Mesendoderm (in vitro differentiated cells): ENCODE measurements at regions not wholly inside any gene's neighbourhood (a gene's known extent, or its start where the extent isn't known, plus 50 kb on each side); places are given as distances from the start of the nearest gene placed in this dataset.

Experiments used
- DNase-seq: peaks from one replicate; pipeline ENCODE4 v3.0.0; 2013
- H2AK5ac ChIP-seq: 2 replicates; pipeline ENCODE4 v1.6.1; 2013; ENCODE audit warnings: low read length, inconsistent platforms
- H2BK120ac ChIP-seq: 2 replicates; pipeline ENCODE4 v1.6.1; 2013; ENCODE audit warnings: low read depth, mild to moderate bottlenecking, low read length, moderate library complexity, mixed read lengths
- H2BK15ac ChIP-seq: replicated peaks from 2 replicates; pipeline ENCODE4 v1.6.1; 2013; ENCODE audit warnings: low read depth, mild to moderate bottlenecking, moderate library complexity
- H2BK5ac ChIP-seq: 2 replicates; pipeline ENCODE4 v1.6.1; 2013; ENCODE audit warnings: low read length, inconsistent platforms
- H3K18ac ChIP-seq: 2 replicates; pipeline ENCODE4 v1.6.1; 2013; ENCODE audit warnings: mild to moderate bottlenecking, low read length, mixed read lengths
- H3K23ac ChIP-seq: one replicate; pipeline ENCODE4 v1.6.1; 2013; ENCODE audit warnings: low read length
- H3K27ac ChIP-seq: 2 replicates; pipeline ENCODE4 v1.5.1; 2013; ENCODE audit warnings: low read depth, mild to moderate bottlenecking, inconsistent platforms, low read length, moderate library complexity
- H3K27me3 ChIP-seq: 2 replicates; pipeline ENCODE4 v1.6.1; 2013; ENCODE audit warnings: low read length, control low read depth, mild to moderate bottlenecking, inconsistent platforms; ENCODE audit not compliant: insufficient read depth, poor library complexity
- H3K36me3 ChIP-seq: 2 replicates; pipeline ENCODE4 v1.6.1; 2013; ENCODE audit warnings: low read length, inconsistent platforms; ENCODE audit not compliant: control insufficient read depth, insufficient read depth
- H3K4ac ChIP-seq: one replicate; pipeline ENCODE4 v1.6.1; 2013; ENCODE audit warnings: low read depth, mild to moderate bottlenecking, low read length, moderate library complexity
- H3K4me1 ChIP-seq: 2 replicates; pipeline ENCODE4 v1.6.1; 2013; ENCODE audit warnings: low read depth, low read length, inconsistent platforms; ENCODE audit not compliant: control insufficient read depth
- H3K4me2 ChIP-seq: 2 replicates; pipeline ENCODE4 v1.6.1; 2013; ENCODE audit warnings: low read length
- H3K4me3 ChIP-seq: 2 replicates; pipeline ENCODE4 v1.5.1; 2013; ENCODE audit warnings: mild to moderate bottlenecking, low read length
- H3K56ac ChIP-seq: one replicate; pipeline ENCODE4 v1.6.1; 2013; ENCODE audit warnings: low read length
- H3K79me1 ChIP-seq: 2 replicates; pipeline ENCODE4 v1.6.1; 2013; ENCODE audit warnings: low read length, inconsistent platforms
- H3K79me2 ChIP-seq: 2 replicates; pipeline ENCODE4 v1.6.1; 2013; ENCODE audit warnings: mild to moderate bottlenecking, low read length; ENCODE audit not compliant: control insufficient read depth, insufficient read depth
- H3K9ac ChIP-seq: 2 replicates; pipeline ENCODE4 v1.6.1; 2013; ENCODE audit warnings: low read length, inconsistent platforms
- H4K5ac ChIP-seq: one replicate; pipeline ENCODE4 v1.6.1; 2013; ENCODE audit warnings: low read length
- H4K8ac ChIP-seq: one replicate; pipeline ENCODE4 v1.6.1; 2013; ENCODE audit warnings: low read depth, mild to moderate bottlenecking, control low read depth, low read length, moderate library complexity
- WGBS: extraction: QIAGEN DNeasy Blood & Tissue Kit; methylation state at CpG from one replicate; pipeline ENCODE4 v1.1.7; 2013; ENCODE audit warnings: low lambda C conversion rate, missing lambda C conversion rate; ENCODE audit not compliant: insufficient coverage; ENCODE audit errors: extremely low coverage; 5-methylcytosine and 5-hydroxymethylcytosine counted together

- no peak overlapping the region for H3K4me3 ChIP-seq
- H4K5ac ChIP-seq, result no peak overlapping the region
- no peak overlapping the region for H3K4ac ChIP-seq
- H3K56ac ChIP-seq, result no peak overlapping the region
- no peak overlapping the region for H2BK120ac ChIP-seq
- H2AK5ac ChIP-seq, result no peak overlapping the region
- no peak overlapping the region for H3K27ac ChIP-seq
- no peaks in the 10 kb centered on the region for H3K27me3 ChIP-seq
- no peaks in the 10 kb centered on the region for H3K79me1 ChIP-seq
- no CpG with 5 or more reads among the region's 5 CpGs for WGBS
- no peak overlapping the region for H3K9ac ChIP-seq
- H3K4me1 ChIP-seq, result no peaks in the 10 kb centered on the region
- H2BK15ac ChIP-seq, result no peak overlapping the region
- peak; percentile 22 for DNase-seq
- no peak overlapping the region for H3K4me2 ChIP-seq
- H3K79me2 ChIP-seq, result no peaks in the 10 kb centered on the region
- no peak overlapping the region for H4K8ac ChIP-seq
- H2BK5ac ChIP-seq, result no peak overlapping the region
- H3K36me3 ChIP-seq, result no peaks in the 10 kb centered on the region
- H3K23ac ChIP-seq, result no peak overlapping the region
- no peak overlapping the region for H3K18ac ChIP-seq
Measured at GRCh38 chr2:155223781-155224406, 525.4 kb downstream of the KCNJ3 start.

GRCh38 chr2:155218945-155219344 is 520.5 kb downstream of the KCNJ3 start:
- no peaks in the 10 kb centered on the region for H3K79me1 ChIP-seq
- no peak for DNase-seq
- H3K56ac ChIP-seq, result no peak overlapping the region
- no peaks in the 10 kb centered on the region for H3K36me3 ChIP-seq
- no peak overlapping the region for H4K8ac ChIP-seq
- H3K18ac ChIP-seq, result no peak overlapping the region
- no peak overlapping the region for H3K4me2 ChIP-seq
- no peak overlapping the region for H2BK15ac ChIP-seq
- H3K4ac ChIP-seq, result no peak overlapping the region
- H2BK120ac ChIP-seq, result no peak overlapping the region
- no peaks in the 10 kb centered on the region for H3K4me1 ChIP-seq
- no peak overlapping the region for H2AK5ac ChIP-seq
- no peak overlapping the region for H4K5ac ChIP-seq
- H3K4me3 ChIP-seq, result no peak overlapping the region
- no peak overlapping the region for H3K27ac ChIP-seq
- H2BK5ac ChIP-seq, result no peak overlapping the region
- no peaks in the 10 kb centered on the region for H3K27me3 ChIP-seq
- no peak overlapping the region for H3K23ac ChIP-seq
- no peaks in the 10 kb centered on the region for H3K79me2 ChIP-seq
- H3K9ac ChIP-seq, result no peak overlapping the region

GRCh38 chr2:155218292-155218924 is 519.9 kb downstream of the KCNJ3 start:
- no peak overlapping the region for H4K8ac ChIP-seq
- no peak overlapping the region for H2BK15ac ChIP-seq
- H3K4me3 ChIP-seq, result no peak overlapping the region
- no peaks in the 10 kb centered on the region for H3K27me3 ChIP-seq
- H4K5ac ChIP-seq, result no peak overlapping the region
- no peak overlapping the region for H2AK5ac ChIP-seq
- no peak overlapping the region for H3K4ac ChIP-seq
- H3K4me1 ChIP-seq, result no peaks in the 10 kb centered on the region
- no peak overlapping the region for H3K4me2 ChIP-seq
- H3K18ac ChIP-seq, result peak overlapping the region; percentile 80
- H3K36me3 ChIP-seq, result no peaks in the 10 kb centered on the region
- DNase-seq, result no peak
- H3K79me2 ChIP-seq, result no peaks in the 10 kb centered on the region
- H2BK120ac ChIP-seq, result no peak overlapping the region
- no peak overlapping the region for H3K9ac ChIP-seq
- H3K56ac ChIP-seq, result no peak overlapping the region
- no peak overlapping the region for H3K27ac ChIP-seq
- no peaks in the 10 kb centered on the region for H3K79me1 ChIP-seq
- H3K23ac ChIP-seq, result no peak overlapping the region
- no peak overlapping the region for H2BK5ac ChIP-seq
- WGBS, result no CpG with 5 or more reads among the region's 2 CpGs

- no peaks in the 10 kb centered on the region for H3K4me1 ChIP-seq
- H3K9ac ChIP-seq, result no peak overlapping the region
- H3K4me3 ChIP-seq, result no peak overlapping the region
- H3K27ac ChIP-seq, result no peak overlapping the region
- no peak overlapping the region for H2BK15ac ChIP-seq
- H2BK120ac ChIP-seq, result no peak overlapping the region
- no peak overlapping the region for H3K4me2 ChIP-seq
- peak; percentile 51 for DNase-seq
- no peak overlapping the region for H3K23ac ChIP-seq
- no peak overlapping the region for H2BK5ac ChIP-seq
- H3K27me3 ChIP-seq, result no peaks in the 10 kb centered on the region
- no peak overlapping the region for H4K5ac ChIP-seq
- no peaks in the 10 kb centered on the region for H3K36me3 ChIP-seq
- no peaks in the 10 kb centered on the region for H3K79me1 ChIP-seq
- WGBS, result no CpG with 5 or more reads among the region's 2 CpGs
- no peak overlapping the region for H4K8ac ChIP-seq
- no peak overlapping the region for H2AK5ac ChIP-seq
- peak overlapping the region; percentile 92 for H3K18ac ChIP-seq
- no peak overlapping the region for H3K56ac ChIP-seq
- no peaks in the 10 kb centered on the region for H3K79me2 ChIP-seq
- no peak overlapping the region for H3K4ac ChIP-seq
Measured at GRCh38 chr2:155215037-155215707, 516.7 kb downstream of the KCNJ3 start.

GRCh38 chr2:155209696-155210450 is 511.4 kb downstream of the KCNJ3 start:
- Histone ChIP-seq H3K4me1 (no peaks in the 10 kb centered on the region), H3K4me3 (no peak overlapping the region), H3K4ac (no peak overlapping the region), H3K79me2 (no peaks in the 10 kb centered on the region), H3K18ac (no peak overlapping the region), H3K27me3 (no peaks in the 10 kb centered on the region), H2BK120ac (no peak overlapping the region), H2AK5ac (no peak overlapping the region), H4K5ac (no peak overlapping the region), H2BK5ac (no peak overlapping the region), H4K8ac (no peak overlapping the region), H3K23ac (no peak overlapping the region), H3K4me2 (no peak overlapping the region), H2BK15ac (no peak overlapping the region), H3K9ac (no peak overlapping the region), H3K27ac (no peak overlapping the region), H3K36me3 (no peaks in the 10 kb centered on the region), H3K79me1 (no peaks in the 10 kb centered on the region), H3K56ac (no peak overlapping the region)
- DNase-seq, result no peak
- WGBS, result no CpG with 5 or more reads among the region's 2 CpGs
